Skeletal muscle tissue (tissue), 3 donors: ENCODE measurements at regions not wholly inside any gene's neighbourhood (a gene's known extent, or its start where the extent isn't known, plus 50 kb on each side); places are given as distances from the start of the nearest gene placed in this dataset.

Experiments used
- H3K27ac ChIP-seq: one replicate; pipeline ENCODE4 v1.7.0; 2013; ENCODE audit warnings: mild to moderate bottlenecking, low read depth, low read length, inconsistent platforms
- H3K27me3 ChIP-seq, 3 donors: one replicate each; pipeline ENCODE4 v1.7.0; 2013; ENCODE audit warnings: low read length in 3 of 3; ENCODE audit not compliant: control insufficient read depth in 3 of 3, insufficient read depth in 3 of 3
- H3K36me3 ChIP-seq, 3 donors: one replicate each; pipeline ENCODE4 v1.7.0; 2013; ENCODE audit warnings: low read length in 3 of 3; ENCODE audit not compliant: control insufficient read depth in 3 of 3, insufficient read depth in 3 of 3
- H3K4me1 ChIP-seq, 3 donors: one replicate each; pipeline ENCODE4 v1.7.0; 2013; ENCODE audit warnings: low read length in 3 of 3, mild to moderate bottlenecking in 3 of 3; ENCODE audit not compliant: control insufficient read depth in 3 of 3, insufficient read depth in 3 of 3
- H3K4me3 ChIP-seq, 3 donors: one replicate each; pipeline ENCODE4 v1.7.0; 2013; ENCODE audit warnings: low read length in 3 of 3
- H3K9ac ChIP-seq, 3 donors: one replicate each; pipeline ENCODE4 v1.7.0; 2013; ENCODE audit warnings: low read length in 3 of 3, mild to moderate bottlenecking in 3 of 3, moderate library complexity in 2 of 3, low read depth in 1 of 3
- H3K9me3 ChIP-seq, 3 donors: one replicate each; pipeline ENCODE4 v1.7.0; 2013; ENCODE audit warnings: low read length in 3 of 3; ENCODE audit not compliant: control insufficient read depth in 3 of 3
- donor health status: Osteomylitis.

DNA sequence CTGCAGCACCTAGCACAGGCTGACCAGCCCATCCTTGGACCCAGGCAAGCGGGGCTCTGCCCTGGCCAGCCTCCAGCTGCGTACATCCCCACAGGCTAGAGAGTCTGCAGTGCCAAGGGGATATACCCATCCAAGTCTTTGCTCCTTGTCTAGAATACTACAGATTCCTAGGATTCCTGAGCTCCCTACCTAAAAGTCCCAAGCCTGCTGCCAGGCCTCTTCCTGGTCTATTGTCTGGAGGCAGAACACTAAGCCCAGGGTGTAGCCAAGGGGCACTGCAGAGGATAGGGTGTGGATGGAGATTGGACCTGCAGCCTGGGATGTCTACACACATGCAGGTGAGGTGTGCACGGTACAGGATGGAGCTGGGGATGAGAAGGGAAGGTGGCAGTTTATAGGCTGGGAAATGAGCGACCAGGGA, 90.0 kb upstream of the SIRPA start:
- Histone ChIP-seq H3K27ac (no peak overlapping the region), H3K4me3 (no peak overlapping the region), H3K9me3 (no peaks in the 10 kb centered on the region), H3K4me1 (peaks cover 16 to 28% (median 17%) of the 10 kb centered on the region in 3 donors), H3K9ac (no peak overlapping the region), H3K36me3 (no peaks in the 10 kb centered on the region), H3K27me3 (peaks cover 0 to 17% (median 0%) of the 10 kb centered on the region in 3 donors)

DNA sequence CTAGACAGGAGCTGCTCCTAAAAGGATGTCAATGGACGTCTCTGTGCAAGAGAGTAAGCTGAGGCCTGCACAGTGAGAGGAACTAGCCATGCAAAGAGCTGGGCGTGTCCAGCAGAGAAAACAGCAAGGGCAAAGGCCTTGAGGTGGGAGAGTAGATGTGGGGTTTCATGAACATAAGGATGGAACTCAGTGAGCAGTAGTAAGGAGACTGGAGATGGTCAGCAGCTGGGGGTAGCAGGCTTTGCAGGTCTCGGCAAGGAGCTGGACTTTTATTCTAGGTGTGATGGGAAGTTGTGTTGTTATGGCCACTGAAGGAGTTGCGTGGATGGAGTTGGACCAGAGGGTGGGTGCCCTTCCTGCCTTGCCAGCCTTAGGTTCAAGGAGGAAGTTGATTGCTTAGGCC, 90.7 kb upstream of the SIRPA start:
- Histone ChIP-seq H3K27me3 (peaks cover 0 to 17% (median 0%) of the 10 kb centered on the region in 3 donors), H3K9me3 (no peaks in the 10 kb centered on the region), H3K36me3 (no peaks in the 10 kb centered on the region), H3K4me3 (no peak overlapping the region), H3K9ac (no peak overlapping the region), H3K27ac (no peak overlapping the region), H3K4me1 (peaks cover 16 to 22% (median 17%) of the 10 kb centered on the region in 3 donors)

DNA sequence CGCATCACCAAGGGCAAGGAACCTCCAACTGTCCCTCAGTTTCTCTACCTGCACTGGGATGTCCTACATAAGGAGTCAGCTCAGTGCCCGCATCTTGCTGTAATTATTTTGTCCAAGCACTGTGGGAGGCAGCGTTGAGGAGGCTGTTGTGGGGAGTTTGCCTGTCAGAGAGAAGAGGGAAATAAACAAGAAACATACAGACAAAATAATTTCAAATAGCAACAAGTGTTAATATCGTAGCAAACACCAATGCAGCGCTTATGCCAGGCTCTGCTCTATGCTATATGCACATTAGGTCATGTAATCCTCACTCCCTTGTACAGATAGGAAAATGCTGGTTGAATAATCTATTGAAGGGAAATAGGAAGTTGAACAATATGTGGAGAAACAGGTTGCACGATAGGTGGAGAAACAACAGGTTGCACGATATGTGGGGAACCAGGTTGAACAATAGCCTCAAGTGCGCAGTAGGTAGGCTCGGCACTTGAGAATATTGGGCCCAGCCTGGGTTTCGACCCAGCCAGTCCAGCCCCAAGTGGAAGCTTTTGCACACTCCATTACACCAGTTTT, 91.2 kb upstream of the SIRPA start:
- H3K36me3 ChIP-seq = no peaks in the 10 kb centered on the region
- H3K9ac ChIP-seq = peak overlapping the region in 2 of 3 donors; percentile 58 to 72
- H3K4me3 ChIP-seq = peak overlapping the region; percentile 51 to 74 (median 68)
- peaks cover 0 to 17% (median 0%) of the 10 kb centered on the region in 3 donors for H3K27me3 ChIP-seq
- peak overlapping the region; percentile 36 for H3K27ac ChIP-seq
- no peaks in the 10 kb centered on the region for H3K9me3 ChIP-seq
- H3K4me1 ChIP-seq = peaks cover 16 to 21% (median 17%) of the 10 kb centered on the region in 3 donors

DNA sequence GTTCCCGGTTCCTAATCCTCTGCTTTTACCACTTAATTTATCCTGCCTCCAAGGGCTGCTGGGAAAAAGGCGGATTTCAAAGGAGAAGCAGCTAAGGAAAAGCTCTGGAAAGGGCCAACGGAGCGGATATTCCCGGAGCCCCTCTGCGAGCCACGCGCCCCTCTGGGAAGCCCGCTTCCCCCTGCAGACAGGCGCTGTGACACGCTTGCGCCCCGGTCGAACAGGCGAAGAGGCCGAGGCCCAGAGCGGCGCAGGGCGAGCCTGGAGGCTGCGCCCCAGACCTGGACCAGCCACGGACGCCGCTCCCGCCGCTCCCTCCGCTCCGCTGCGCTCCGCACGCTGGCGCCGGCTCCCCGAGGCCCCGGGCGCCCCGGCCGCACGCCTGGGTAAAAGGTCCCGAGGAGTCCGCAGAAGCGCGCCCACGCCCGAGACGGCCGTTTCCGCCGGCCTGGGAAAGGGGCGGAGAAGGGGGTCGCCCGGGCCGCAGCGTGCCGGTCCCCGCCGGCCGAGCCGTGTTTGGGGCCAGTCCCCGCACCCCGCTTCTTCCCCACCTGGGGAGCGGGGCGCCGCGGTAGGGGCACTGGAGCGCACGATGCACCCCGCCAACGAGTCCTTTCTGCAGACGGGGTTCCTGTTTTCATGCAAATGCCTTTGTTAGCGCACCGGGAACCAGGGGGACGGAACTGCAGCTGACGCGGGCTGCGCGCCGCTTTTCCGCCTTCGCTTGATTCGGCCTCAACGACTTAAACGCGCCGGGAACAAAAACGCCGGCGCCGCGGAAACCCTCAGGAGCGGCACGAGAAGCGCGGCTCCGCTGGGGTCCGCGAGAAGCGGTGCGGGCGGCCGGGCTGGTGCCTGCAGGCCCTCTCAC, 91.9 kb upstream of the SIRPA start:
- Histone ChIP-seq H3K9ac (peak overlapping the region; percentile 24 to 72 (median 58)), H3K36me3 (no peaks in the 10 kb centered on the region), H3K4me1 (peaks cover 16 to 21% (median 17%) of the 10 kb centered on the region in 3 donors), H3K4me3 (peak overlapping the region; percentile 65 to 74 (median 68)), H3K27me3 (peaks cover 0 to 17% (median 0%) of the 10 kb centered on the region in 3 donors), H3K27ac (peak overlapping the region; percentile 36), H3K9me3 (no peaks in the 10 kb centered on the region)

DNA sequence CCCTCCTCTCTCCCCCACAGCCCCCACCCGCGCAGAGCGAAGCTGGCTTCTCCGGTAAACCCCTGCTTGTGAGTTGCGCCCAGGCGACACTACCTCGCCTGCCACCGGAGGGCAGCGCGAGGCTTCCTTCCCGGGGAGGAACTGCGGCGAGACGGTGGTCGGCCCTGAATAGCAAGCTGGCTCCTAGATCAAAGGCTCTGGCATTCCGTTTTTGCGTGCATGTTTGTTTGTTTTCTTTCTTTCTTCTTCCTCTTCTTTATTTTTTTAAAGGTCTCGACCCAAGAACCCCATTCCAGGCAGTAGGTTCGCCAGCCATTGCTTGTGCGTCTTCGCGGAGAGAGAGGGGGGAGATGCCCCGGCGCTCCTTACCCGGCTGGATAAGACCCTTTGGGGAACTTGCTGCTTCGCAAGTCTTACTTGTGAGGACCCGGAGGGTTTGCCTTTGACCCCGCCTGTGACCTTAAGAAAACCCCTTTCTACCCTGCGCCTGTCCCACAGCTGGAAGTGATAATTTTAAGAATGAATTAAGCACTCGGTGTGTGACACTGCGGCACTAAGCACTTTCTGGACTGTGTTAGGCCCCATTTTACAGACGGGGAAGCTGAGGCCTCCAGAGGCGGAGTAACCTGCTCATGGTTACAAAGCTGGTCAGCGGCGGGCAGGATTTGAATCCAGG, 92.7 kb upstream of the SIRPA start:
- peak overlapping the region; percentile 35 to 72 (median 58) for H3K9ac ChIP-seq
- no peaks in the 10 kb centered on the region for H3K9me3 ChIP-seq
- H3K36me3 ChIP-seq = no peaks in the 10 kb centered on the region
- peaks cover 0 to 17% (median 0%) of the 10 kb centered on the region in 3 donors for H3K27me3 ChIP-seq
- peaks cover 16 to 21% (median 17%) of the 10 kb centered on the region in 3 donors for H3K4me1 ChIP-seq
- no peak overlapping the region for H3K27ac ChIP-seq
- H3K4me3 ChIP-seq = peak overlapping the region; percentile 65 to 74 (median 68)

DNA sequence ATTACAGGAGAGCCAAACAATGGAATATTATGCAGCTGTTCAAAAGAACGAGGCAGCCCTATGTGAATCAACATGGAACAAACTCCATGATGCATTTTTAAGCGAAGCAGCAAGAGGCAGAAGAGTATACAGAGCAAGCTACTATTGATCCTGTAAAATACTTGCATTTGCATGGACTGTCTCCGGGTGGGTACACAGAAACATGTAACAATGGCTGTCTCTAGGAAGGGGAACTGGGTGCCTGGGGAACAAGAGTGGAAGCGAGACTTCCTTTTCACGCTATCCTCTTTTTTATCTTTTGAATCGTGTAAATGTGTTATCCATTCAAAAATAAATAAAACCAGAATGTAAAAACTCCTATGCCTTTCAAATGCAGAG, 93.3 kb upstream of the SIRPA start:
- Histone ChIP-seq H3K4me3 (peak overlapping the region in 2 of 3 donors; percentile 68 to 74), H3K9ac (peak overlapping the region in 2 of 3 donors; percentile 58 to 72), H3K36me3 (no peaks in the 10 kb centered on the region), H3K4me1 (peaks cover 16 to 21% (median 17%) of the 10 kb centered on the region in 3 donors), H3K27ac (no peak overlapping the region), H3K27me3 (peaks cover 0 to 17% (median 0%) of the 10 kb centered on the region in 3 donors), H3K9me3 (no peaks in the 10 kb centered on the region)

DNA sequence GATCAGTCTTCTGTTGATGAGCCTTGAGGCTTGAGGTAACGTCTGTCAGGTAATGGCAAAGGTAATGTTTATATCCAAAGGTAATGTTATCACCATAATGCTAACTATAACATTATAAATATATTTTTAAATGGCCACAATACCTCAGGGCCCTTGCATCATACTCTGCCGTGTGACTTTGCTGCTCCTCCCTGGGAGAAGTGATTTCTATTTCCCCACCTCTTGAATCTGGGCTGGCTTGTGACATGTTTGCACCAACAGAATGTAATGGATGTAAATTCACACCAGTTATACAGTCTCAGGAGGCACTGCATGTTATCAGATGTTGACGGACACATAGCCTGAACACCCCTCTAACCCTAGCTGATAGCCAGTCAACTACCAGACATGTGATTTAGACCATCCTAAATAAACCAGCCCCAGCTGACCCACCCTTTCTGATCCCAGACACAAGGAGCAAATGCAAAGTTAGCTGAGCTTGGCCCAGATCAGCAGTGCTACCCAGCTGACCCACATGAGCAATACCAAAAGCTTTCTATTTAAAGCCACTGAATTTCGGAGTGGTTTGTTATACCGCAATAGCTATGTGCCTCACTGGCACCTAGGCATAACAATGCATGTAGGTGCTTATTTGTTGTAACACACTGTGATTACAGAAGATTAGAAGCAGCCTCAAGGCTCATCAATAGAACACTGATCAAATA, 93.8 kb upstream of the SIRPA start:
- Histone ChIP-seq H3K27ac (no peak overlapping the region), H3K9me3 (no peaks in the 10 kb centered on the region), H3K4me1 (peaks cover 16 to 21% (median 17%) of the 10 kb centered on the region in 3 donors), H3K27me3 (peaks cover 0 to 17% (median 0%) of the 10 kb centered on the region in 3 donors), H3K36me3 (no peaks in the 10 kb centered on the region), H3K4me3 (no peak overlapping the region), H3K9ac (no peak overlapping the region)

DNA sequence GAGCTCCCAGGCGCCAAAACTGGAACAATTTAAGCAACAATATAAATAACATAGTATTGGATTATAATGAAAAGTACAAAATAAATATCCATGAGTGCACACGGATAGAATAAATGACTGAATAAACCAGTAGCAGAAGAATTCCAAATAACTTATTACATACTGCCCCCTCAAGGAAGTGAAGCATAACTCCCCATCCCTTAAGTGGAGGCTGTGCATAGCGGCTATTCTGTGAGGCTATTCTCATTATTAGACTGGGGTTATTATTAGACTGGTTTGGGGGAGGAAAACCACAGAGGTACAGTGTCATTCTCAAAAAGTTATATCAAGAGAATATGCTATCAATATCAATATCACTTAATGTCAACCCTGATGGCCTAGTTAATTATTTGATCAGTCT, 94.4 kb upstream of the SIRPA start:
- Histone ChIP-seq H3K4me1 (peaks cover 16 to 21% (median 17%) of the 10 kb centered on the region in 3 donors), H3K36me3 (no peaks in the 10 kb centered on the region), H3K27me3 (peaks cover 0 to 17% (median 0%) of the 10 kb centered on the region in 3 donors), H3K27ac (no peak overlapping the region), H3K9ac (no peak overlapping the region), H3K9me3 (no peaks in the 10 kb centered on the region), H3K4me3 (no peak overlapping the region)

DNA sequence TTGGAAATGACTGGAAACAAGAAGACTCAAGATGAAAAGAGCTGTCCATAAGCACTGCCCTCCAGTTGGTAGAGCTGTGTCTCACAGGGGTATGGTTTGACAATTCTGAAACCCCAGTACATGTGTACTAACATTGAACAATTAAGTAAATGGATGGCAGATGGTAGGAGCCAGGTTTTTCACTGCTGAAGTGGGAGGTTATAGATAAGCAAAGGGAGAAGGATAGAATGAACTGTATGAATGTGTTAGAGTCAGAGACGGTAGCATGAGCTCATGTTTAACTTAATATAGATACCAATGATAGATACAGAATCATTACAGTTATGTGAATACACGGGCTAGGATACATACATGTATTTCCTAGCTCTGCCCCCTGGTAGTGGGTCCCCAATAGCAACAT, 95.0 kb upstream of the SIRPA start:
- no peaks in the 10 kb centered on the region for H3K36me3 ChIP-seq
- H3K9ac ChIP-seq = no peak overlapping the region
- H3K4me1 ChIP-seq = peaks cover 16 to 21% (median 17%) of the 10 kb centered on the region in 3 donors
- no peak overlapping the region for H3K4me3 ChIP-seq
- H3K27ac ChIP-seq = no peak overlapping the region
- H3K9me3 ChIP-seq = no peaks in the 10 kb centered on the region
- H3K27me3 ChIP-seq = peaks cover 0 to 17% (median 0%) of the 10 kb centered on the region in 3 donors
